Astrocyte (in vitro differentiated cells and primary cell): ENCODE measurements at regions not wholly inside any gene's neighbourhood (a gene's known extent, or its start where the extent isn't known, plus 50 kb on each side); places are given as distances from the start of the nearest gene placed in this dataset.

Source experiments
- EZH2 ChIP-seq: IDR thresholded peaks from 2 replicates; pipeline ENCODE4 v1.6.1; 2012; ENCODE audit warnings: mild to moderate bottlenecking, low read length, inconsistent platforms; ENCODE audit not compliant: insufficient read depth
- TF ChIP-seq, protein P1 (sequence below): IDR thresholded peaks from 2 replicates; pipeline ENCODE4 v1.5.1; 2011; ENCODE audit warnings: low read depth, mild to moderate bottlenecking, inconsistent platforms, low read length, moderate library complexity; ENCODE audit not compliant: insufficient read depth

GRCh38 chr2:239595726-239596125 lies 194.9 kb upstream of the HDAC4 start:
- TF ChIP-seq, protein P1, sequence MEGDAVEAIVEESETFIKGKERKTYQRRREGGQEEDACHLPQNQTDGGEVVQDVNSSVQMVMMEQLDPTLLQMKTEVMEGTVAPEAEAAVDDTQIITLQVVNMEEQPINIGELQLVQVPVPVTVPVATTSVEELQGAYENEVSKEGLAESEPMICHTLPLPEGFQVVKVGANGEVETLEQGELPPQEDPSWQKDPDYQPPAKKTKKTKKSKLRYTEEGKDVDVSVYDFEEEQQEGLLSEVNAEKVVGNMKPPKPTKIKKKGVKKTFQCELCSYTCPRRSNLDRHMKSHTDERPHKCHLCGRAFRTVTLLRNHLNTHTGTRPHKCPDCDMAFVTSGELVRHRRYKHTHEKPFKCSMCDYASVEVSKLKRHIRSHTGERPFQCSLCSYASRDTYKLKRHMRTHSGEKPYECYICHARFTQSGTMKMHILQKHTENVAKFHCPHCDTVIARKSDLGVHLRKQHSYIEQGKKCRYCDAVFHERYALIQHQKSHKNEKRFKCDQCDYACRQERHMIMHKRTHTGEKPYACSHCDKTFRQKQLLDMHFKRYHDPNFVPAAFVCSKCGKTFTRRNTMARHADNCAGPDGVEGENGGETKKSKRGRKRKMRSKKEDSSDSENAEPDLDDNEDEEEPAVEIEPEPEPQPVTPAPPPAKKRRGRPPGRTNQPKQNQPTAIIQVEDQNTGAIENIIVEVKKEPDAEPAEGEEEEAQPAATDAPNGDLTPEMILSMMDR, result no peak
- TF ChIP-seq EZH2, result no peak
